Keratinocyte (primary cell): ENCODE measurements at regions not wholly inside any gene's neighbourhood (a gene's known extent, or its start where the extent isn't known, plus 50 kb on each side); places are given as distances from the start of the nearest gene placed in this dataset.
A peak's percentile ranks its signal among the peaks of the same experiment; 100 is the strongest.

Experiments used
- DNase-seq: peaks from one replicate; pipeline ENCODE4 v3.0.0-alpha.2; 2011; ENCODE audit warnings: low read depth, missing footprints, low spot score
- FAIRE-seq: peaks from 2 replicates; lab custom pipeline; 2011; peaks lifted over from hg19 to GRCh38; lab: Jason Lieb, UNC
- H2AFZ ChIP-seq: 2 replicates; pipeline ENCODE4 v1.6.0; 2012; ENCODE audit warnings: low read length, control low read depth, inconsistent platforms; ENCODE audit not compliant: control insufficient read depth
- H3K27ac ChIP-seq: 2 replicates; pipeline ENCODE4 v1.5.1; 2011; ENCODE audit warnings: low read length; ENCODE audit not compliant: control insufficient read depth, insufficient read depth
- H3K27me3 ChIP-seq: 3 replicates; pipeline ENCODE4 v1.6.0; 2011; ENCODE audit warnings: low read length; ENCODE audit not compliant: control insufficient read depth, insufficient read depth; ENCODE audit errors: extremely low read depth
- H3K36me3 ChIP-seq, 2 experiments: 2 replicates in 1 of 2; 3 replicates in 1 of 2; pipeline ENCODE4 v1.5.1; 2011; ENCODE audit warnings: low read length in 2 of 2, mild to moderate bottlenecking in 1 of 2; ENCODE audit not compliant: control insufficient read depth in 2 of 2, insufficient read depth in 2 of 2; ENCODE audit errors: extremely low read depth in 1 of 2
- H3K4me1 ChIP-seq: 3 replicates; pipeline ENCODE4 v1.5.1; 2011; ENCODE audit warnings: low read length; ENCODE audit not compliant: control insufficient read depth, insufficient read depth; ENCODE audit errors: extremely low read depth
- H3K4me2 ChIP-seq: 3 replicates; pipeline ENCODE4 v1.6.0; 2011; ENCODE audit warnings: low read depth, low read length; ENCODE audit not compliant: control insufficient read depth, insufficient read depth; ENCODE audit errors: extremely low read depth
- H3K4me3 ChIP-seq, 3 experiments: fragments of 200-600 bp in 1 of 3; sonication (generic) in 1 of 3; 2 replicates in 2 of 3; 3 replicates in 1 of 3; pipeline ENCODE4 v1.5.1; 2011 to 2016; ENCODE audit warnings: low read length in 3 of 3, mild to moderate bottlenecking in 3 of 3, control low read depth in 2 of 3, inconsistent platforms in 1 of 3, low read depth in 1 of 3, mixed read lengths in 1 of 3, mixed run types in 1 of 3, moderate library complexity in 1 of 3; ENCODE audit not compliant: control insufficient read depth in 2 of 3, insufficient read depth in 2 of 3; ENCODE audit errors: extremely low read depth in 1 of 3
- H3K79me2 ChIP-seq: 2 replicates; pipeline ENCODE4 v1.6.0; 2012; ENCODE audit warnings: low read length; ENCODE audit not compliant: control insufficient read depth, insufficient read depth
- H3K9ac ChIP-seq: 3 replicates; pipeline ENCODE4 v1.6.0; 2011; ENCODE audit warnings: low read length; ENCODE audit not compliant: control insufficient read depth, insufficient read depth; ENCODE audit errors: extremely low read depth
- H3K9me1 ChIP-seq: 3 replicates; pipeline ENCODE4 v1.6.0; 2011; ENCODE audit warnings: low read length; ENCODE audit not compliant: control insufficient read depth, insufficient read depth; ENCODE audit errors: extremely low read depth
- H3K9me3 ChIP-seq: 2 replicates; pipeline ENCODE4 v1.5.1; 2012; ENCODE audit warnings: low read depth, low read length; ENCODE audit not compliant: control insufficient read depth
- H4K20me1 ChIP-seq: 3 replicates; pipeline ENCODE4 v1.6.0; 2011; ENCODE audit warnings: low read length; ENCODE audit not compliant: control insufficient read depth, insufficient read depth; ENCODE audit errors: extremely low read depth
- EZH2 ChIP-seq: IDR thresholded peaks from one replicate; pipeline ENCODE4 v1.6.1; 2012; ENCODE audit warnings: inconsistent platforms, mild to moderate bottlenecking, low read length, moderate library complexity
- dilution Hi-C: fragments of 300-500 bp; cut with MboI; formaldehyde crosslinking; loops from one replicate; pipeline ENCODE4 v1.7.0; 2020; ENCODE audit warnings: low sequenced_read_pairs; ENCODE audit not compliant: extremely low pct_ligation_motif_present
- TF ChIP-seq, protein P1 (sequence below), 3 experiments: IDR thresholded peaks in 1 of 3; conservative IDR thresholded peaks in 1 of 3; optimal IDR thresholded peaks in 1 of 3; 2 replicates in 2 of 3; 3 replicates in 1 of 3; pipeline versions ENCODE3 to v1.5.1; 2011; ENCODE audit warnings: low read length in 3 of 3, mild to moderate bottlenecking in 3 of 3, moderate library complexity in 2 of 3, control low read depth in 1 of 3, inconsistent platforms in 1 of 3; ENCODE audit not compliant: insufficient read depth in 2 of 3; ENCODE audit errors: extremely low read depth in 1 of 3

DNA sequence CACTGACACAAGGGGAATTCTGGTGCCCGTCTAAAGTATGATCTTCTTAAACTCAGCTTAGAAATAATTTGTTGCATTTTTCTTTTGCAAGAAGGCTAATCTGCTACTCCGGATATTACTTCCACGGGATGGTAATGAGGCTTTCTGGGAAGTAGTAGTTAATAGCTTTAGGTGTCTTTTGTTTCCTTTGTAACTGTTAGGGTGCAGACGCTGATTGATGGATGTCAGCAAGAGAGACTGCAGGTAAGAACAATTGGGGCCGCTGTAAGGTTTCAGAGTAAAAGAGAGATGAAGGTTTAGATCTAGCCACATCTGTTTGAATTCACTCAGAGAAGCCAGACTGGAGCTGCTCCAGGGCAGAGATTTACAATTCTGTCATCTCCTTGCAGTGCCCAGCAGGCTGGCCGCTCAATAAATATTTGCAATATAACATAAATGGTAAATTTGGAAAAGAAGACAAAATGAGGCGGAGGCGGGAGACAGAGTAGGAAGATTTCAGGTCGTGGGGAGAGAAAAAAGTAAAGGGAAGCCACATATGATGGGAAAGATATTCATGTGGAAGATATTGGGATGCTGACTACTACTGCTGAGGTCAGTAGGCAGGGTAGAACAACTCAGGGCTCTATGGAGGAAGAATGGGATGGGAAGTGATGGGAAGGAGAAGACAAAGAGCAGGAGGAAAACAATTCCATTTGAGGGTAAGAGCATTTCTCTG, 320.5 kb downstream of the AASDHPPT start:
- Histone ChIP-seq H3K27me3 (no peaks in the 10 kb centered on the region), H3K9me1 (no peaks in the 10 kb centered on the region), H3K36me3 (no peaks in the 10 kb centered on the region), H3K4me3 (no peak overlapping the region), H3K79me2 (no peaks in the 10 kb centered on the region), H3K9me3 (peaks cover 9% of the 10 kb centered on the region), H3K4me1 (peaks cover 21% of the 10 kb centered on the region), H3K4me2 (peak overlapping the region; percentile 54), H3K27ac (peak overlapping the region; percentile 2), H4K20me1 (no peaks in the 10 kb centered on the region), H2AFZ (peak overlapping the region; percentile 5), H3K9ac (no peak overlapping the region)
- DNase-seq (no peak), FAIRE-seq (peak; percentile 23)
- TF ChIP-seq, protein P1, sequence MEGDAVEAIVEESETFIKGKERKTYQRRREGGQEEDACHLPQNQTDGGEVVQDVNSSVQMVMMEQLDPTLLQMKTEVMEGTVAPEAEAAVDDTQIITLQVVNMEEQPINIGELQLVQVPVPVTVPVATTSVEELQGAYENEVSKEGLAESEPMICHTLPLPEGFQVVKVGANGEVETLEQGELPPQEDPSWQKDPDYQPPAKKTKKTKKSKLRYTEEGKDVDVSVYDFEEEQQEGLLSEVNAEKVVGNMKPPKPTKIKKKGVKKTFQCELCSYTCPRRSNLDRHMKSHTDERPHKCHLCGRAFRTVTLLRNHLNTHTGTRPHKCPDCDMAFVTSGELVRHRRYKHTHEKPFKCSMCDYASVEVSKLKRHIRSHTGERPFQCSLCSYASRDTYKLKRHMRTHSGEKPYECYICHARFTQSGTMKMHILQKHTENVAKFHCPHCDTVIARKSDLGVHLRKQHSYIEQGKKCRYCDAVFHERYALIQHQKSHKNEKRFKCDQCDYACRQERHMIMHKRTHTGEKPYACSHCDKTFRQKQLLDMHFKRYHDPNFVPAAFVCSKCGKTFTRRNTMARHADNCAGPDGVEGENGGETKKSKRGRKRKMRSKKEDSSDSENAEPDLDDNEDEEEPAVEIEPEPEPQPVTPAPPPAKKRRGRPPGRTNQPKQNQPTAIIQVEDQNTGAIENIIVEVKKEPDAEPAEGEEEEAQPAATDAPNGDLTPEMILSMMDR (optimal IDR thresholded peaks at IDR 0.05 in 1 of 3, IDR thresholded peaks at IDR 0.05 in 1 of 3, conservative IDR thresholded peaks at IDR 0.05 in 1 of 3; ENCODE audit: extremely low read depth in 1 of 3, insufficient read depth in 2 of 3, low read length in 3 of 3), result no peak
- no peak for TF ChIP-seq EZH2
- dilution Hi-C loops, result no loop called here

DNA sequence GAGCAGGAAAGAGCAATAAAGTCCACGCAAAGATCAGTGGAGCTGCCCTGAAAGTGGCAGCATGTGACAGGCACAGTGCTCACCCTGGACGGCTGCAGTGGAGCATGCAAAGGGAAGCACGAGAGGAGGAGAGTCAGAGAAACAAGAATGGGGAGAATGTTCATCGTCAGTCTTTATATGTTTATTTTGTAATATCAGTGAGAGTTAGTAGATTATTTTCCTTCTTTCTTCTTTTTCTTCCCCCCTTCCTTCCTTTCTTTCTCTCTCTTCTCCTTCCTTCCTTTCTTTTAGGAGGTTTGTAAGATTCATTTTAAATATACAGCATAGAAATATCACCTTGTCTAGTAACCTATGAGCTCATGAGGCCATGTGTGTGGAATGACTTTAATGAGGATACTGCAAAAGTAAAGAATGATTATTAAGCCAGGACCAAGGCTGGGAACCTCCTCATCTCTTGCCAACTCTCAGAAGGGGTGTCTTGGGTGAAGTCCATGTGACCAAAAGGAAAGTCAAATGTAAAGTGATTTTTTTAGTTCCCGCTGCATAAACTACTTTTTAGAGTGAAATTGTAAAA, 321.1 kb downstream of the AASDHPPT start:
- no peaks in the 10 kb centered on the region for H3K79me2 ChIP-seq
- DNase-seq, result no peak
- no peaks in the 10 kb centered on the region for H4K20me1 ChIP-seq
- no peak overlapping the region for H3K4me3 ChIP-seq
- TF ChIP-seq EZH2, result no peak
- TF ChIP-seq, protein P1 (optimal IDR thresholded peaks at IDR 0.05 in 1 of 3, IDR thresholded peaks at IDR 0.05 in 1 of 3, conservative IDR thresholded peaks at IDR 0.05 in 1 of 3; ENCODE audit: extremely low read depth in 1 of 3, insufficient read depth in 2 of 3, low read length in 3 of 3), result no peak
- no peaks in the 10 kb centered on the region for H3K27me3 ChIP-seq
- H3K9ac ChIP-seq, result no peak overlapping the region
- H3K4me2 ChIP-seq, result peak overlapping the region; percentile 54
- peaks cover 21% of the 10 kb centered on the region for H3K4me1 ChIP-seq
- no peaks in the 10 kb centered on the region for H3K9me1 ChIP-seq
- dilution Hi-C loops, result no loop called here
- H2AFZ ChIP-seq, result no peak overlapping the region
- H3K27ac ChIP-seq, result peak overlapping the region; percentile 33
- peaks cover 9% of the 10 kb centered on the region for H3K9me3 ChIP-seq
- FAIRE-seq, result no peak
- no peaks in the 10 kb centered on the region for H3K36me3 ChIP-seq
